H9 (cell line): ENCODE measurements at regions not wholly inside any gene's neighbourhood (a gene's known extent, or its start where the extent isn't known, plus 50 kb on each side); places are given as distances from the start of the nearest gene placed in this dataset.

Experiments used
- DNase-seq: peaks from one replicate; pipeline ENCODE4 v3.0.0-alpha.2; 2017
- H2AFZ ChIP-seq: one replicate; pipeline ENCODE4 v1.6.1; 2013; ENCODE audit warnings: mild to moderate bottlenecking, low read length, control low read depth, moderate library complexity
- H2AK5ac ChIP-seq: 2 replicates; pipeline ENCODE4 v1.6.1; 2013; ENCODE audit warnings: low read length, control low read depth, mixed read lengths; ENCODE audit not compliant: insufficient read length
- H2BK120ac ChIP-seq: one replicate; pipeline ENCODE4 v1.6.1; 2013; ENCODE audit warnings: low read depth, mild to moderate bottlenecking, low read length, control low read depth, inconsistent platforms; ENCODE audit not compliant: poor library complexity, severe bottlenecking
- H2BK12ac ChIP-seq: 2 replicates; pipeline ENCODE4 v1.6.1; 2013; ENCODE audit warnings: low read length, control low read depth, mixed read lengths, low read depth; ENCODE audit not compliant: insufficient read length
- H2BK15ac ChIP-seq: 2 replicates; pipeline ENCODE4 v1.6.1; 2013; ENCODE audit warnings: low read depth, low read length, control low read depth
- H2BK20ac ChIP-seq: one replicate; pipeline ENCODE4 v1.6.1; 2013; ENCODE audit warnings: low read depth, mild to moderate bottlenecking, low read length, control low read depth, inconsistent platforms; ENCODE audit not compliant: poor library complexity, severe bottlenecking
- H2BK5ac ChIP-seq: 2 replicates; pipeline ENCODE4 v1.6.1; 2013; ENCODE audit warnings: low read length, control low read depth, mixed read lengths; ENCODE audit not compliant: insufficient read length
- H3K14ac ChIP-seq: 2 replicates; pipeline ENCODE4 v1.6.1; 2013; ENCODE audit warnings: low read length, control low read depth; ENCODE audit not compliant: insufficient read depth
- H3K18ac ChIP-seq: 2 replicates; pipeline ENCODE4 v1.6.1; 2013; ENCODE audit warnings: low read depth, mild to moderate bottlenecking, mixed read lengths, low read length, control low read depth; ENCODE audit not compliant: insufficient read length
- H3K23ac ChIP-seq: 2 replicates; pipeline ENCODE4 v1.6.1; 2013; ENCODE audit warnings: low read length, control low read depth, mixed read lengths, low read depth; ENCODE audit not compliant: insufficient read length
- H3K23me2 ChIP-seq: 2 replicates; pipeline ENCODE4 v1.6.1; 2013; ENCODE audit warnings: low read depth, mild to moderate bottlenecking, mixed read lengths, low read length, control low read depth; ENCODE audit not compliant: insufficient read length, poor library complexity, severe bottlenecking
- H3K27ac ChIP-seq: 2 replicates; pipeline ENCODE4 v1.5.1; 2013; ENCODE audit warnings: low read length, control low read depth, mixed read lengths, low read depth; ENCODE audit not compliant: insufficient read length
- H3K27me3 ChIP-seq: 2 replicates; pipeline ENCODE4 v1.6.1; 2013; ENCODE audit warnings: low read length, control low read depth, inconsistent platforms; ENCODE audit not compliant: insufficient read depth
- H3K4ac ChIP-seq: 2 replicates; pipeline ENCODE4 v1.6.1; 2013; ENCODE audit warnings: low read depth, mild to moderate bottlenecking, control low read depth, inconsistent platforms, low read length, moderate library complexity
- H3K4me1 ChIP-seq: 2 replicates; pipeline ENCODE4 v1.6.1; 2013; ENCODE audit warnings: low read length, control low read depth, inconsistent platforms; ENCODE audit not compliant: insufficient read depth
- H3K4me2 ChIP-seq: 2 replicates; pipeline ENCODE4 v1.6.1; 2013; ENCODE audit warnings: low read length, control low read depth, mixed read lengths; ENCODE audit not compliant: insufficient read length, insufficient read depth
- H3K56ac ChIP-seq: 2 replicates; pipeline ENCODE4 v1.6.1; 2013; ENCODE audit warnings: low read depth, mild to moderate bottlenecking, mixed read lengths, low read length, control low read depth; ENCODE audit not compliant: insufficient read length
- H3K79me1 ChIP-seq: 2 replicates; pipeline ENCODE4 v1.6.1; 2013; ENCODE audit warnings: low read depth, mild to moderate bottlenecking, moderate library complexity, low read length, control low read depth, inconsistent platforms; ENCODE audit not compliant: insufficient read depth, poor library complexity, severe bottlenecking
- H3K79me2 ChIP-seq: 2 replicates; pipeline ENCODE4 v1.6.1; 2013; ENCODE audit warnings: low read length, control low read depth, inconsistent platforms; ENCODE audit not compliant: insufficient read depth
- H3K9ac ChIP-seq: 2 replicates; pipeline ENCODE4 v1.6.1; 2013; ENCODE audit warnings: low read length, control low read depth, mixed read lengths; ENCODE audit not compliant: insufficient read length; ENCODE audit errors: extremely low read depth
- H3K9me3 ChIP-seq: one replicate; pipeline ENCODE4 v1.6.1; 2013; ENCODE audit warnings: low read depth, low read length, inconsistent platforms; ENCODE audit not compliant: control insufficient read depth
- H3T11ph ChIP-seq: one replicate; pipeline ENCODE4 v1.6.1; 2013; ENCODE audit warnings: mild to moderate bottlenecking, low read length, control low read depth, inconsistent platforms
- H4K20me1 ChIP-seq: one replicate; pipeline ENCODE4 v1.6.1; 2013; ENCODE audit not compliant: control insufficient read depth, insufficient read length, insufficient read depth
- H4K5ac ChIP-seq: 2 replicates; pipeline ENCODE4 v1.6.1; 2013; ENCODE audit warnings: low read depth, mild to moderate bottlenecking, mixed read lengths, low read length, control low read depth; ENCODE audit not compliant: insufficient read length
- H4K8ac ChIP-seq: replicated peaks from 2 replicates; pipeline ENCODE4 v1.6.1; 2013; ENCODE audit warnings: low read length, control low read depth, mixed read lengths, low read depth; ENCODE audit not compliant: insufficient read length
- H4K91ac ChIP-seq: 2 replicates; pipeline ENCODE4 v1.6.1; 2013; ENCODE audit warnings: low read depth, mild to moderate bottlenecking, moderate library complexity, mixed read lengths, low read length, control low read depth; ENCODE audit not compliant: insufficient read length
- H3K27ac Mint-ChIP-seq, 3 experiments: 2 replicates in 2 of 3; 3 replicates in 1 of 3; pipeline ENCODE4 v1.8.0; 2020 to 2021; ENCODE audit warnings: mixed read lengths in 3 of 3, mild to moderate bottlenecking in 1 of 3, moderate library complexity in 1 of 3
- H3K27me3 Mint-ChIP-seq: 2 replicates; pipeline ENCODE4 v1.8.0; 2021; ENCODE audit warnings: low read depth, mild to moderate bottlenecking, moderate library complexity, mixed read lengths
- H3K36me3 Mint-ChIP-seq, 3 experiments: 2 replicates in 2 of 3; 3 replicates in 1 of 3; pipeline ENCODE4 v1.8.0; 2020 to 2021; ENCODE audit warnings: low read depth in 3 of 3, mixed read lengths in 3 of 3; ENCODE audit not compliant: insufficient read depth in 1 of 3
- H3K4me1 Mint-ChIP-seq, 2 experiments: 2 replicates each; pipeline ENCODE4 v1.8.0; 2020; ENCODE audit warnings: mixed read lengths in 2 of 2
- H3K4me3 Mint-ChIP-seq, 2 experiments: 2 replicates in 1 of 2; 3 replicates in 1 of 2; pipeline ENCODE4 v1.8.0; 2020 to 2021; ENCODE audit warnings: mild to moderate bottlenecking in 2 of 2, mixed read lengths in 2 of 2, moderate library complexity in 1 of 2
- H3K9me3 Mint-ChIP-seq, 2 experiments: 2 replicates in 1 of 2; 3 replicates in 1 of 2; pipeline ENCODE4 v1.8.0; 2020; ENCODE audit warnings: mild to moderate bottlenecking in 2 of 2, mixed read lengths in 2 of 2, moderate library complexity in 1 of 2
- WGBS: extraction: QIAGEN DNeasy Blood & Tissue Kit; methylation state at CpG from one replicate; pipeline ENCODE4 v1.1.7; 2013; ENCODE audit warnings: missing lambda C conversion rate, low lambda C conversion rate, mixed read lengths; ENCODE audit not compliant: insufficient read length; ENCODE audit errors: extremely low coverage; 5-methylcytosine and 5-hydroxymethylcytosine counted together
- TF ChIP-seq, protein P1 (sequence below): fragments of 200-600 bp; sonication (generic); conservative IDR thresholded peaks from 3 replicates; pipeline ENCODE4 v1.8.0; 2021; ENCODE audit warnings: antibody characterized with exemption, mild to moderate bottlenecking

DNA sequence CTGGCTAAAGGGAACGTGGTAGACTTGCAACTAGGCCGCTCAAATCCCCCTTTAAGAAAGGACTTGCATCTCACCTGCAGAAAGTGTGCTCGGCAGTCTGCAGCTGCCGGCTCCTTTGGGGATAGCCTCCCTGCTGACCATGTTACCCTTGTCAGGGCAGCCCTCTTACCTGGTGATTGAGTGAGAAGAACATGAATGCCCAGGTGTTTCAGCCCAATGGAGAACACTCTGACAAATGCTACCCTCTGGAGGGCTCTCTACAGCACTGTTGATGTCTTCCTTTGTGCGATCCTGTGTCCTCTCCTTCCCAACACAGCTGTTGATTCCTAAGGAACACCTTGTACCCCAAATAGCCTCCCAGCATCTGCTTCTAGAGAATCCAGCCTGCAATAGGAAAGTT, 178.7 kb upstream of the LDB2 start:
- Histone ChIP-seq H2AK5ac (no peak overlapping the region), H2BK12ac (no peak overlapping the region), H3K4ac (no peak overlapping the region), H3K79me2 (no peaks in the 10 kb centered on the region), H2BK15ac (no peak overlapping the region), H3K9me3 (no peaks in the 10 kb centered on the region), H2AFZ (no peak overlapping the region), H3K9ac (no peak overlapping the region), H4K91ac (no peak overlapping the region), H3K79me1 (no peaks in the 10 kb centered on the region), H3K4me2 (no peak overlapping the region), H2BK120ac (no peak overlapping the region), H3K27me3 (no peaks in the 10 kb centered on the region), H3K27ac (no peak overlapping the region), H2BK5ac (no peak overlapping the region), H2BK20ac (no peak overlapping the region), H3K23me2 (no peaks in the 10 kb centered on the region), H4K5ac (no peak overlapping the region), H4K8ac (no peak overlapping the region), H3K4me1 (peaks cover 8% of the 10 kb centered on the region), H3K23ac (no peak overlapping the region), H3T11ph (no peak overlapping the region), H3K56ac (no peak overlapping the region), H3K18ac (no peak overlapping the region), H3K14ac (no peak overlapping the region), H4K20me1 (no peaks in the 10 kb centered on the region)
- peak; percentile 34 for DNase-seq
- TF ChIP-seq, protein P1, sequence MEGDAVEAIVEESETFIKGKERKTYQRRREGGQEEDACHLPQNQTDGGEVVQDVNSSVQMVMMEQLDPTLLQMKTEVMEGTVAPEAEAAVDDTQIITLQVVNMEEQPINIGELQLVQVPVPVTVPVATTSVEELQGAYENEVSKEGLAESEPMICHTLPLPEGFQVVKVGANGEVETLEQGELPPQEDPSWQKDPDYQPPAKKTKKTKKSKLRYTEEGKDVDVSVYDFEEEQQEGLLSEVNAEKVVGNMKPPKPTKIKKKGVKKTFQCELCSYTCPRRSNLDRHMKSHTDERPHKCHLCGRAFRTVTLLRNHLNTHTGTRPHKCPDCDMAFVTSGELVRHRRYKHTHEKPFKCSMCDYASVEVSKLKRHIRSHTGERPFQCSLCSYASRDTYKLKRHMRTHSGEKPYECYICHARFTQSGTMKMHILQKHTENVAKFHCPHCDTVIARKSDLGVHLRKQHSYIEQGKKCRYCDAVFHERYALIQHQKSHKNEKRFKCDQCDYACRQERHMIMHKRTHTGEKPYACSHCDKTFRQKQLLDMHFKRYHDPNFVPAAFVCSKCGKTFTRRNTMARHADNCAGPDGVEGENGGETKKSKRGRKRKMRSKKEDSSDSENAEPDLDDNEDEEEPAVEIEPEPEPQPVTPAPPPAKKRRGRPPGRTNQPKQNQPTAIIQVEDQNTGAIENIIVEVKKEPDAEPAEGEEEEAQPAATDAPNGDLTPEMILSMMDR, result no peak; the same call in 2 of the 3 replicates
- Mint-ChIP-seq H3K4me1 (peaks cover 9 to 16% of the 10 kb centered on the region in 2 experiments), H3K9me3 (no peaks in the 10 kb centered on the region), H3K4me3 (no peak overlapping the region), H3K36me3 (no peaks in the 10 kb centered on the region), H3K27me3 (no peaks in the 10 kb centered on the region; the same call in none of the 2 replicates), H3K27ac (no peak overlapping the region)
- WGBS, result no CpG with 5 or more reads among the region's 5 CpGs
